Fibroblast of peridontal ligament (primary cell): ENCODE measurements at regions not wholly inside any gene's neighbourhood (a gene's known extent, or its start where the extent isn't known, plus 50 kb on each side); places are given as distances from the start of the nearest gene placed in this dataset.
"Not testable (repeated sequence)": the region's sequence is repeated elsewhere in the genome, so short reads cannot be mapped to it uniquely, and the experiment has no call there.

Source experiments
- DNase-seq: peaks from one replicate; pipeline ENCODE4 v3.0.0-alpha.2; 2010; ENCODE audit errors: extremely low read depth

DNA sequence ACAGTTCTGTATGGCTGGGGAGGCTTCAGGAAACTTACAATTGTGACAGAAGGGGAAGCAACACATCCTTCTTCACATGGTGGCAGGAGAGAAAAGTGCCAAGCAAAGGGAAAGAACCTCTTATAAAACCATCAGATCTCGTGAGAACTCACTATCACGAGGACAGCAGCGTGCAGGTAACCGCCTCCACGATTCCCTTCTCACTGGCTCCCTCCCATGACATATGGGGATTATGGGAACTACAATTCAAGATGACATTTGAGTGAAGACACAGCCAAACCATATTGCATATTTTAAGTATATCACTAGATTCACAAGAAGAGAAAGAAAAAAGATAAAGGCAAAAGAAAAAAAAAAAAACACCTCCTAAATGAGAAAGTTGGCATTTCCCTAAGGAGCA, 431.9 kb upstream of the RGS17 start:
- no peak for DNase-seq

- DNase-seq: peak; percentile 15
Observed at GRCh38 chr6:153553627-153554026, 422.5 kb upstream of the RGS17 start.

DNA sequence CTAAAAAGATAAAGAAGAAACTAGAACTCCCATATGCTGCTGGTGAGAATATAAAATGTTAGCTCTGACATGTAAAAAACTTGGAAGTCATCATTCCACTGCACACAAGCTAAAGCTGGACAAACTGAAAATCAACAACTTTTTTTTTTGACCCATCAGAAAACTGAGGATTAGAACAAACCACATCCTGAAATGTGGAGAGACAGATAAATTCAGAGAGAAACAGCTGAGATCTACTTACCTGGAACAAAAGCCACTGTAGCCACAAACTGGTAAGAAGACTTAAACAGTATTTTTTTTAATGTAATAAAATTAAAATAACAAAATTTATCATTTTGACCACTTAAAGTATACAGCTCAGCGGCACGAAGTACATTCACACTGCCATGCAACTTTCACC, 408.5 kb upstream of the RGS17 start:
- DNase-seq: no peak

DNA sequence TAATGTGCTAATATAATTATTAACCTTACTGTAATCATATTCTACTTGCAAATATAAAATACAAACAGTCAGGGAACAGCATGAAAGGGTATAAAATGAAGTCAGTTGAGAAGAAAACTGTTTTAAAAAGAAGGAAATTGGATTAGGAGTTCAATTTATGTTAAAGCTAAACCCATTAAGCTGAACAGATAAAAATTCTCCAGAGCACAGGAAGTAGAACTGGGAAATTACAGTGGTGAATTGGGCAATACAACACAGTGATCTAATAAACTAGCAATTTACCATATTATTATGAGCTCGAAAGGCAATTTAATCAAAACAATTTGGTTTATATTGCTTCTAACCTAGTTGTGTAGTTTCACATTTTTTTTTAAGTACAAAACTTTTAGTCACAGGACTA, 407.4 kb upstream of the RGS17 start:
- DNase-seq: no peak

DNA sequence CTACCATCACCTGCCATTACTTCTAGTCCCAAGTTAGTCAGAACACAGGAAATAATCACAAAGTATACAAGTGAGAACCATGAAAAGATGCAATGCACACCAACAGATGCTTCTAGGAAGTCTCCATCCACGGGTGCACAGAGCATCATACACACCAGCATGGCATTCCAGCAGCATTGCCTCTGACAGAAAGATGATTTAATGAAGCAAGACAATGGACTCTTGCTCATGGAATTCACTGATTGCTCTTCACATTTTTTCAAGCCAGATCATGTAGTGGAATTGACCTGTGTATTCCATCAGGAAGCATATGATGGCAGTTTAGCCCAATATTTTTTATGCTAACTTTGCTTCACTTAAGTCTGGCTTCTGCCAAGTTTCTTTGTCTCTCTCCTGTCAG, 406.3 kb upstream of the RGS17 start:
- no peak for DNase-seq

DNA sequence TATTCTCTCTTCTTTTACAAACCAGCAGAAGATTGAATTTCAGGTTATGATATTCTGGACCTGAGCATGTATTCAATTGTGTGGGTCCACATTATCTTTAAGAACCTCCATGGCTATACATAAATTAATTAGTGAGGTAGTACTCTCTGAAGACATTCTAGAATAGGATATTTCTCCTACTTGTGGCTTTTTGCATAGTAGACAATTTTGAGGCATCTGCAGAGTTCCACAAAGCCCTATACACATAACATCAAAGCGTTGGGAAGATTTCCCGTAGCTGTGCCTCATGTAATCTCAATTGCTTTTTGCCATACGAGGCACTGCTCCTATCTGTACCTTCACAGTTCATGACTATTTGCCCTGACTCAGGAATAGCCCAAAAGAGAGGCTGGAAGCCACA, 395.4 kb upstream of the RGS17 start:
- no peak for DNase-seq

DNA sequence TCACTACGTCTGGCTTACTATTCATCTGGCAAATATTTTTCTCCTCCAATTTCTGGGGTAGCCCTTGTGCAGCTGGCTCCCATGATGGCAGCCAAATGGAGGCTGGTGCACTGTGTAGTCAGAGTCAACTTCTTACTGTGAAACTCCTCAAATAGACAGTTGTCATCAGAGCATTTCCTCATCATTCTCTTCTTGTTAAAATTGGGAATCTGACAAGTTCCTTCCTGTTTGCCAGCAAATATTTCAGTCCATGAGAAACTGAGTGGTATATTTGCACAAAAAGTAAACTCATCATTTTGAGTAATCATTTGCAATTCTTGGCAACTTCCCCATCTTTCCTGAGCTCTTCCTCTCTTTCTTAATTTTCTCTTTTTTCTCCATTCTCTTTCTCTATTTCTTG, 394.9 kb upstream of the RGS17 start:
- DNase-seq: no peak

DNA sequence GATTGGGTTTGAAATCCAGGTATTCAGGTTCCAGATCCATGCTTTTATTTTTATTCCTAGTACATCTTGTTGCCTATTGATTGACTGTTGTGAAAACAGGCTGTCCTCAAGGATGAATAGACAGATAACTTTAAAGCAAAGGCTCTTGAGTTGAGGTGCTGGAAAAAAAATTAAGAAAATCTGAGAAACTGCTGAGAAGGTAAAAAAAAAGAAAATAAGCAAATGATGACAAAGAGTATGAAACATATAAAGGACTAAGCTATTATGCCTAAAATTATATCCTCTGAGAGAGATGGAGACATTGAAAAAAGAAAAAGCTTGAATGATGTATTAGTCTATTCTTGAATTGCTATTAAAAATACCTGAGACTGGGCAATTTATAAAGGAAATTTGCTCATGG, 392.3 kb upstream of the RGS17 start:
- no peak for DNase-seq

DNA sequence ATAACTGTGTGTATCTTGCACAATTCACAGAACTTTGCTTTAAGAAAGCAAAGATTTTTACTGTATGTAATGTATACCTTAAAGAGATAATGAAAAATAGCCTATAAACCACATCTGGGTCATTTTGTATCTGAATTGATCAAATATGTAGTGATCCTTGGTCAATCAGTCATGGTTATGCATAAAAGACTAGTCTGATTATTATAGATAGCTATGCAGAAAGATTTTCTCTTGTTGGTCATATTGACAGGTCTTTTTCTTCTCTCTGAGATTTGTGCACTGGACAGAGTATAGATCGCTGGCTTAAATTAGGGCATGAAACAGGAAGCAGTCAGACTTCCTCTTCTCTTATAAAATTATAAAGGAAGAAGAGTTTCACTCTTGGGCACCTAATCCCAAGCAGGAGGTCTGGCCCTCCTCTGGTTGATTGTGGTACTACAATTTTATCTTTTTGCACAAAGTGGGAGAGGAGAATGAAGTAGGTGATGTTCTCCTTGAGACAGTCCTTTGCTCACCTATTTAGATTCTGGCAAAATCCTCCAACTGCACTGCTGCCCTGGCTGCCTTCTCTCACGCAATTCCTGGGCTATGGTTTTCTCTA, 380.9 kb upstream of the RGS17 start:
- DNase-seq: peak; percentile 59

GRCh38 chr6:153503810-153504209, 372.7 kb upstream of the RGS17 start:
- no peak for DNase-seq

GRCh38 chr6:153493501-153493900, 362.4 kb upstream of the RGS17 start:
- no peak for DNase-seq

GRCh38 chr6:153489479-153489878, 358.4 kb upstream of the RGS17 start:
- DNase-seq: no peak

GRCh38 chr6:153488267-153488666, 357.2 kb upstream of the RGS17 start:
- DNase-seq: no peak

DNA sequence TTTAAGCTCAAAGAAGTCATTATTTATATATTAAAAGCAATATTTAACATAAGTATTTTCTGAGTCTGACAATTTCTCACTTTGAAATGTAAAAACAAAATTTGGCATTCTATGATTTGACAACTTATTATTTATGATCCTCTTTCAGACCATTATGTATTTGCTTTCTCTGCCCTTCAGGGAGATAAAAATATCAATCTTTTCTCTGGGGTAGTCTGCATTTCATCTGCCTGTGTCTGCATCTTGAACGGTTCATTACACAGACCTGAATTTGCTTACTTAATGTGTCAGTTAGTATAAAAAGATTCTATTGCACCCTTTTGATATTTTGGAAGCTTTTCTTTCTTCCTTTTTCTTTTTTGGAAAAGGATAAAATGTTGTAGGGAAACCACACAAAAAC, 354.0 kb upstream of the RGS17 start:
- DNase-seq: no peak

DNA sequence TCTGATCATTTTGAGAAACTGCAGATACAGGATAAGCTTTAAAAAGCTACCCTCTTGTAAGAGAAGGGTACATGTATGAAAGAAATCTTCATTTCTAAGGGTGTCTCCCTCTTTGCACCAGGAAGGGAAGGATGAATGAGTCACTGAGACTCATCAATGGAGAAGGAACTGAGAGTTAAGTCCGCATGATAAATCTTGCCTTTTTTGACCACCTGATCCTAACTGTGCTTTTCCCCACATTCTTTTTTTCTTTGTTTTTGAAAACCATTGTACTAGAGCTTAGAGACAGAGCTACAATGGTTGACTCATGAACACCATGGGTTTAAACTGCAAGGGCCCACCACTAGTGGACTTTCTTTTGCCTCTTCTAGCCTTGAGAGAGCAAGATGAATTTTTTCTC, 353.0 kb upstream of the RGS17 start:
- DNase-seq: no peak

GRCh38 chr6:153476243-153476642, 345.2 kb upstream of the RGS17 start:
- DNase-seq: no peak

DNA sequence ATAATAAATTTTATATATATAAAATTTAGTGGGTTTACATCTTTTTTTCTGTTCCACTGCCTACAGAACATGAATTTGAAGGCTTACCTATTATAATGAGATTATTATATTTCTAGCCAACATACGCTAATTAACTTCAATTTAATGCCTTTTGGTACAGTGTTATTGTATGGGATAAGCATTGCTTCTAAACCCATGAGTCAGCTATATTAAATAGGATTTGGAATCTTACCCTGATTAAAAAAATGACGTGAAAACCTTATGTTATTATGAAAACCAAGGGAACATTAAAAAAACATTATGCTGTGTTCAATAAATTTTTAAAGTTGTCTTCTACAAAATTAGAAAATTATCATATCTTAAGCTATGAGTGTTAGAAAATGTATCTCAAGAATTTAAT, 334.0 kb upstream of the RGS17 start:
- no peak for DNase-seq

- DNase-seq: peak; percentile 0
Observed at GRCh38 chr6:153449279-153449678, 318.2 kb upstream of the RGS17 start.

DNA sequence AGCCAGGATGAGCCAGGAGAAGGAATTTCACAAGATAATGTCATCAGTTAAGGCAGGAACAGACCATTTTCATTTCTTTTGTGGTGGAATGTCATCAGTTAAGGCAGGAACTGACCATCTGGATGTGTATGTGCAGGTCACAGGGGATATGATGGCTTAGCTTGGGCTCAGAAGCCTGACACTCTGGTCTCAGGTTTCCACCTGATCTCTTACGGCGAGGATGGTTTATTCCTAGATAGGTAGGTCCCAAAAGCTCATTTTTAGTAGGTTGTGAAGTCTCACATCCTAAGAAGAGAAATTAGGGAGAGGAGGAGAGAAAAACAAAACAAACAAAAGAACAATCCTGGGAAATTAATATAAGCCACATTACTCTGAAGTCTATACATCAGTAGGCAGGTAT, 311.7 kb upstream of the RGS17 start:
- DNase-seq: not testable (repeated sequence)

- no peak for DNase-seq
Observed at GRCh38 chr6:153442096-153442495, 311.0 kb upstream of the RGS17 start.

DNA sequence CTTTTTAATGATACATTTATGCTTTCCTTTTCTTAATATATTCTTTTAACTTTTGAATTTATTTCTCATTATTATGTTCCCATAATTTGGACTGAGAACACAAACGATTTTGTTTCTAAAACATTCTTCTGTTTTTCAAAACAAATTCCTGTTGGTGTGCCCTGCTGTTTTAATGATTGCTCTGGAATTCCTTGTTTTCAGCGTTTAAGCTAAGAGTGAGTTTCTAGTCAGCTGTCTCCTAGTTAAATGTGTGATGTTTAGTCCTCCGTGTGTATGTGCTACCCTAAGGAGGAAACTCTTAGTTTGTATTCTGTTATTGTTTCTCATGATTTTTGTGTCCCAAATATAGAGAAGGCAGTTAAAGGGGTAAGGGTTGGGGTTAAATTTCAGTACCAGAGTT, 306.1 kb upstream of the RGS17 start:
- DNase-seq: no peak

DNA sequence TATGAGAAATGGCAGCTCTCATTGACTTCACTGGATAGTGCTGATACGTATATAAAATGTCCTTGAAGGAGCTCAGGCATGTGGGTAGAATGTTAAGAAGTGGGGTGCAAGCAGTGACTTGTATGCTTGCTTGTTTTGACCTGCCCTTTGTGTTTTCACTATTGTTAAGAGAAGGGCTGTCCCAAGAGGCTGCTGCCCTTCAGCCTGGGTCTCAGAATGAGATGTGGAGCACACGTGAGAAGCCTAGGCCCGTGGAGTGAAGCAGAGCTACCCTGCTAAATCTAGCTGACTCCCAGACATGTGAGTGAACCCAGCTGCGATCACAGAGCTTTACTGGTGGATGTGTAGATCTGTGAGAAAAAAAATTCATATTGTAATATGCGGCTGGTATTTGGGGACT, 305.3 kb upstream of the RGS17 start:
- DNase-seq: no peak

DNA sequence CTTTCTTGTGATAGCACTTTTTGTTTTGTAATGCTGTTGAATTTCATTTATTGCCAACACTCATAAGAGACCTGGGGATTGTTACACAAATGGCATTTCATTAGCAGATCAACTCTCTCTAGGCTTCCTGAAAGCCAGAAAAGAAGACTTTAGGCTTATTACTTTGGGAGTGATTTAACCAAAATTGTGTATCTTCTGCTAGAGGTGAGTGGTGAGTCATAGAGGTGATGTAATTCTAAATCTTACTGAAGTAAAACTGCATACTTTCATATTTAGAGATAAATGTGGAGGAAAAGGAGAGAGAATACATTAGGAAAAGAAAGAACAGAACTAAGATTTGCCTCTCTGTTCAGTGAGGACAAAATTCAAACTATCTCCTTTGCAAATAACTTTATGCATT, 304.7 kb upstream of the RGS17 start:
- no peak for DNase-seq

DNA sequence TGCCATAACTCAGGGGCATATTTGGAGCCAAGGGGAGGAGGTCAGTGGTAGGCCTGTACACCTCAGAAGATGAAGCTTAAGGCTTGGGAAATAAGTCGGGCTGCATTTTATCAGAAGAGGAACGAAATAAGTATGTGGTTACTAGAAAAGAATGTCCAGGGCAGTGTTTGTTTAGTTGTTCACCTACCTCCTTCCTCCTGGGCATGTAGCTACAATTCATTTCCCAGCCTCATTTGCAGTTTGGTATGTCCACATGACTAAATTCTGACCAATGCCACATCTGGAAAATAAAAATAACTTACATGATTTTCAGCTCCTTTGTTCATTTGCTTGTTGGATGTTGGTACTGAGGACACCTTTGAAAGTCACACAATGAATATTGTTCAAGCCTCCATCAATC, 294.5 kb upstream of the RGS17 start:
- DNase-seq: no peak
